H1 (cell line): ENCODE measurements at regions not wholly inside any gene's neighbourhood (a gene's known extent, or its start where the extent isn't known, plus 50 kb on each side); places are given as distances from the start of the nearest gene placed in this dataset.

Experiments used
- CTCF ChIA-PET: fragments of 300-600 bp; sonication (Branson Sonifier 250); formaldehyde crosslinking; loops from one replicate; lab custom pipeline; 2021; ENCODE audit not compliant: partially characterized antibody; lab: Charles Lee
- POLR2A ChIA-PET: fragments of 300-600 bp; sonication (Branson Sonifier 250); formaldehyde crosslinking; loops from one replicate; lab custom pipeline; 2021; ENCODE audit warnings: inconsistent platforms; ENCODE audit not compliant: partially characterized antibody; lab: Charles Lee
- DNase-seq, 2 experiments: peaks; one replicate each; pipeline versions ENCODE4 v3.0.0 to v3.0.0-alpha.2; 2010 to 2022; ENCODE audit warnings: low spot score in 2 of 2, low read depth in 1 of 2, mixed read lengths in 1 of 2
- FAIRE-seq: peaks from 2 replicates; lab custom pipeline; 2011; peaks lifted over from hg19 to GRCh38; lab: Jason Lieb, UNC
- H2AFZ ChIP-seq: 2 replicates; pipeline ENCODE4 v1.8.1; 2012; ENCODE audit warnings: low read length, inconsistent platforms
- H2AK5ac ChIP-seq: 2 replicates; pipeline ENCODE4 v1.6.1; 2013; ENCODE audit warnings: low read depth, low read length
- H2BK120ac ChIP-seq: replicated peaks from 2 replicates; pipeline ENCODE3; 2013; ENCODE audit warnings: low read depth, low read length, inconsistent platforms
- H2BK12ac ChIP-seq: 2 replicates; pipeline ENCODE4 v1.6.1; 2013; ENCODE audit warnings: low read depth, low read length
- H2BK15ac ChIP-seq: 2 replicates; pipeline ENCODE4 v1.6.1; 2013; ENCODE audit warnings: low read length
- H2BK20ac ChIP-seq: 2 replicates; pipeline ENCODE4 v1.6.1; 2013; ENCODE audit warnings: low read length
- H2BK5ac ChIP-seq: 2 replicates; pipeline ENCODE4 v1.6.1; 2013; ENCODE audit warnings: low read depth, low read length
- H3K14ac ChIP-seq: 2 replicates; pipeline ENCODE4 v1.6.1; 2013; ENCODE audit warnings: inconsistent platforms; ENCODE audit not compliant: insufficient read length
- H3K18ac ChIP-seq: 2 replicates; pipeline ENCODE4 v1.6.1; 2013; ENCODE audit warnings: low read length; ENCODE audit errors: extremely low read depth
- H3K23ac ChIP-seq: 2 replicates; pipeline ENCODE4 v1.6.1; 2013; ENCODE audit warnings: inconsistent platforms; ENCODE audit not compliant: insufficient read length
- H3K23me2 ChIP-seq: 2 replicates; pipeline ENCODE4 v1.6.1; 2013; ENCODE audit warnings: low read depth, low read length
- H3K27ac ChIP-seq: 2 replicates; pipeline ENCODE4 v1.6.1; 2011; ENCODE audit warnings: low read depth, low read length, inconsistent platforms
- H3K27me3 ChIP-seq, 4 experiments: replicated peaks in 1 of 4; 1 replicate in 1 of 4; 2 replicates in 3 of 4; pipeline versions ENCODE4 v1.6.1 to v1.8.1; 2011 to 2013; ENCODE audit warnings: low read length in 3 of 4, mild to moderate bottlenecking in 3 of 4, inconsistent platforms in 2 of 4, mixed read lengths in 2 of 4, moderate library complexity in 1 of 4; ENCODE audit not compliant: control insufficient read depth in 3 of 4, insufficient read depth in 3 of 4; ENCODE audit errors: extremely low read depth in 1 of 4
- H3K36me3 ChIP-seq, 4 experiments: 2 replicates each; pipeline versions ENCODE4 v1.6.1 to v1.8.1; 2011 to 2013; ENCODE audit warnings: mild to moderate bottlenecking in 4 of 4, low read length in 3 of 4, moderate library complexity in 2 of 4, control low read depth in 1 of 4, inconsistent platforms in 1 of 4; ENCODE audit not compliant: insufficient read depth in 4 of 4, control insufficient read depth in 2 of 4
- H3K4ac ChIP-seq: replicated peaks from 2 replicates; pipeline ENCODE3; 2013; ENCODE audit warnings: low read length, low read depth, mixed read lengths, inconsistent platforms; ENCODE audit not compliant: insufficient read length
- H3K4me1 ChIP-seq, 4 experiments: replicated peaks in 1 of 4; 1 replicate in 1 of 4; 2 replicates in 3 of 4; pipeline versions ENCODE4 v1.6.1 to v1.8.1; 2011 to 2013; ENCODE audit warnings: low read length in 3 of 4, inconsistent platforms in 2 of 4, mixed read lengths in 1 of 4; ENCODE audit not compliant: insufficient read depth in 4 of 4, control insufficient read depth in 3 of 4
- H3K4me2 ChIP-seq, 2 experiments: 2 replicates each; pipeline versions ENCODE4 v1.6.1 to v1.8.1; 2011 to 2013; ENCODE audit warnings: low read depth in 2 of 2, low read length in 2 of 2, control low read depth in 1 of 2, inconsistent platforms in 1 of 2, mild to moderate bottlenecking in 1 of 2; ENCODE audit not compliant: insufficient read depth in 1 of 2
- H3K4me3 ChIP-seq, 4 experiments: fragments of 200-600, 300-600 bp in 1 of 4; sonication (generic), shearing (Covaris generic), sonication (Bioruptor Twin) in 1 of 4; 2 replicates each; pipeline versions ENCODE4 v1.5.1 to v1.8.1; 2011 to 2016; ENCODE audit warnings: low read length in 4 of 4, low read depth in 3 of 4, control low read depth in 2 of 4, inconsistent platforms in 2 of 4, mild to moderate bottlenecking in 2 of 4, mixed read lengths in 1 of 4, moderate library complexity in 1 of 4; ENCODE audit not compliant: insufficient read depth in 2 of 4; ENCODE audit errors: extremely low read depth in 1 of 4
- H3K56ac ChIP-seq: replicated peaks from 2 replicates; pipeline ENCODE3; 2013; ENCODE audit warnings: low read depth, mild to moderate bottlenecking, mixed read lengths, low read length, inconsistent platforms; ENCODE audit not compliant: insufficient read length
- H3K79me1 ChIP-seq: 2 replicates; pipeline ENCODE4 v1.6.1; 2013; ENCODE audit warnings: low read depth, low read length, control low read depth
- H3K79me2 ChIP-seq, 2 experiments: 2 replicates each; pipeline versions ENCODE4 v1.6.1 to v1.8.1; 2012 to 2013; ENCODE audit warnings: low read length in 2 of 2, mild to moderate bottlenecking in 2 of 2, inconsistent platforms in 1 of 2; ENCODE audit not compliant: insufficient read depth in 2 of 2, control insufficient read depth in 1 of 2
- H3K9ac ChIP-seq, 4 experiments: replicated peaks in 1 of 4; 1 replicate in 1 of 4; 2 replicates in 3 of 4; pipeline versions ENCODE4 v1.6.1 to v1.8.1; 2011 to 2013; ENCODE audit warnings: low read depth in 3 of 4, low read length in 3 of 4, control low read depth in 2 of 4, mild to moderate bottlenecking in 2 of 4, moderate library complexity in 2 of 4, inconsistent platforms in 1 of 4; ENCODE audit errors: extremely low read depth in 1 of 4
- H3K9me3 ChIP-seq, 2 experiments: 2 replicates each; pipeline versions ENCODE4 v1.6.1 to v1.8.1; 2012 to 2013; ENCODE audit warnings: mild to moderate bottlenecking in 2 of 2, moderate library complexity in 2 of 2, control low read depth in 1 of 2, inconsistent platforms in 1 of 2, low read depth in 1 of 2, low read length in 1 of 2, mixed read lengths in 1 of 2; ENCODE audit not compliant: insufficient read depth in 2 of 2
- H4K20me1 ChIP-seq, 2 experiments: replicated peaks in 1 of 2; 2 replicates each; pipeline versions ENCODE3 to v1.8.1; 2011 to 2013; ENCODE audit warnings: inconsistent platforms in 2 of 2, low read length in 2 of 2, mild to moderate bottlenecking in 1 of 2; ENCODE audit not compliant: insufficient read depth in 2 of 2, control insufficient read depth in 1 of 2
- H4K5ac ChIP-seq: 2 replicates; pipeline ENCODE4 v1.6.1; 2013; ENCODE audit warnings: low read length, low read depth, mixed read lengths, inconsistent platforms; ENCODE audit not compliant: insufficient read length
- H4K8ac ChIP-seq: 2 replicates; pipeline ENCODE4 v1.8.0; 2013; ENCODE audit warnings: mild to moderate bottlenecking, moderate library complexity, low read length, inconsistent platforms; ENCODE audit not compliant: insufficient read depth; ENCODE audit errors: extremely low read depth
- H4K91ac ChIP-seq: replicated peaks from 2 replicates; pipeline ENCODE3; 2013; ENCODE audit warnings: low read length, mixed read lengths, inconsistent platforms; ENCODE audit not compliant: insufficient read length
- BRCA1 ChIP-seq: IDR thresholded peaks from 2 replicates; pipeline ENCODE4 v1.6.1; 2012; ENCODE audit warnings: low read depth, low read length, improper control_type of control experiment
- EZH2 ChIP-seq: fragments of 200-600 bp; sonication (generic); IDR thresholded peaks from 2 replicates; pipeline ENCODE4 v1.7.1; 2012; ENCODE audit warnings: low read depth, mild to moderate bottlenecking, moderate library complexity, low read length, inconsistent platforms; ENCODE audit not compliant: severe bottlenecking
- GTF2F1 ChIP-seq: IDR thresholded peaks from 2 replicates; pipeline ENCODE4 v1.6.1; 2012; ENCODE audit warnings: low read depth, low read length, improper control_type of control experiment, borderline replicate concordance
- JUN ChIP-seq: IDR thresholded peaks from 2 replicates; pipeline ENCODE4 v1.6.1; 2011; ENCODE audit warnings: low read depth, mild to moderate bottlenecking, improper control_type of control experiment, low read length
- JUND ChIP-seq: IDR thresholded peaks from 2 replicates; pipeline ENCODE4 v1.6.1; 2011; ENCODE audit warnings: mild to moderate bottlenecking, improper control_type of control experiment, low read length
- RNF2 ChIP-seq: fragments of 200-900, 300-1000 bp; sonication (generic); IDR thresholded peaks from 2 replicates; pipeline ENCODE4 v1.7.1; 2016; ENCODE audit warnings: borderline replicate concordance, low read depth, mild to moderate bottlenecking, antibody characterized with exemption, low read length; ENCODE audit not compliant: poor library complexity, severe bottlenecking; ENCODE audit errors: missing control alignments
- WGBS, 2 experiments: shearing (Covaris generic) in 1 of 2; methylation state at CpG; one replicate each; pipeline versions ENCODE4 v1.1.6 to v1.1.7; 2013 to 2015; ENCODE audit warnings: low lambda C conversion rate in 2 of 2, mixed read lengths in 2 of 2, inconsistent platforms in 1 of 2, low coverage in 1 of 2, missing lambda C conversion rate in 1 of 2; ENCODE audit not compliant: insufficient replicate concordance in 2 of 2, insufficient coverage in 1 of 2, insufficient read length in 1 of 2; ENCODE audit errors: extremely low coverage in 1 of 2, missing lambda C conversion rate in 1 of 2; 5-methylcytosine and 5-hydroxymethylcytosine counted together
- TF ChIP-seq, protein P1 (sequence below): IDR thresholded peaks from 2 replicates; pipeline ENCODE4 v1.6.1; 2012; ENCODE audit warnings: low read length, inconsistent platforms
- TF ChIP-seq, protein P2 (sequence below), 3 experiments: IDR thresholded peaks; 1 replicate in 2 of 3; 2 replicates in 1 of 3; pipeline versions ENCODE4 v1.5.1 to v1.6.1; 2011; ENCODE audit warnings: low read length in 3 of 3, mild to moderate bottlenecking in 3 of 3, inconsistent platforms in 2 of 3, low read depth in 1 of 3, moderate library complexity in 1 of 3; ENCODE audit not compliant: insufficient read depth in 1 of 3; ENCODE audit errors: control extremely low read depth in 1 of 3

DNA sequence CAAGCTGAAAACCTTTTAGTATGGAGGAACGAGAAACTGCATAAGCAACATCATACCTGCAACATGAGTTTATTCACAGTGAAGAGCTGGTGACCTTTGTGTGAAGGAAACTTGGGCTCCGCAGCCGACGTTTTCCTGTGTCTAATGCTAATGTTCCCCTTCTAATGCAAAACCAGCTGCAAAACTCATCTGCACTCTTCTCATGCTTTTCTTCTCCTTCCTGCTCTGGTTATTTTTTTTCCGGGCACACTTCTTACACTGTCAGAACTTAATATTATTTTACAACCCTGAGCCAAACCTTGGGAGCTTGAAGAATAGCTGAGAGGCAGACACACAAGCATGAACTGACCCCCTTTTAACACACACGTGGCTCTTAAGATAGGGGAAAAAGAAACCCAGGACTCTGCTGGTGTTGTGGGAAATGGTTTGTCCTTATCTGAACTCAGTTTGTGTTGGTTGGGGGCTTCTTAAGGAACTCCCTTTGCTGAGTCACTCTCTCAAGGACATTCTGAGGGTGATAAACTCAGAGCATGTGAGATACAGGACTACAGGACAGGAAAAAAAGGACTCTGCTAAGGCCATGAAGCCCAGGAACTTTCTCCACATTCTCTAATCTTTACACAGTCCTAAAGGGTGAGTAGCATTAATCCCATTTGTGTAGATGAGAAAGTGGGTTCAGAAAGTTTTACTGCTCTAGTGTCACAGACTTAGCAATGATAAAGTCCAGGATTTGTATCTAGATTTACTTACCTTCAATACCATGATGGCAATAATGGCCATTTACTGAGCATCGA is 439.3 kb upstream of the TRIB2 start:
- H2BK5ac ChIP-seq = no peak overlapping the region
- 68% methylated on average over 7 of the region's 7 CpGs; no CpG with 5 or more reads in 1 of the 2 experiments for WGBS, 2 experiments
- no peak overlapping the region for H2AK5ac ChIP-seq
- H2BK120ac ChIP-seq = no peak overlapping the region
- H3K14ac ChIP-seq = no peak overlapping the region
- no peak overlapping the region for H3K23ac ChIP-seq
- H3K4ac ChIP-seq = no peak overlapping the region
- H3K27me3 ChIP-seq = no peaks in the 10 kb centered on the region
- H3K9me3 ChIP-seq = no peaks in the 10 kb centered on the region
- H3K79me2 ChIP-seq = no peaks in the 10 kb centered on the region
- no peak overlapping the region for H3K18ac ChIP-seq
- FAIRE-seq (no peak), DNase-seq (no peak)
- no peak overlapping the region for H3K9ac ChIP-seq
- peak overlapping the region; percentile 19 for H4K5ac ChIP-seq
- no peak overlapping the region for H2BK20ac ChIP-seq
- H3K4me1 ChIP-seq = peaks cover 0 to 3% (median 1%) of the 10 kb centered on the region in 4 experiments; a peak in 3 of 7 replicates
- H4K91ac ChIP-seq = no peak overlapping the region
- H2AFZ ChIP-seq = peak overlapping the region; percentile 78; the same call in 1 of the 2 replicates
- H2BK15ac ChIP-seq = no peak overlapping the region
- ChIA-PET POLR2A (no interaction called here), CTCF (no interaction called here)
- no peak overlapping the region for H4K8ac ChIP-seq
- no peaks in the 10 kb centered on the region for H3K36me3 ChIP-seq
- H3K4me3 ChIP-seq = no peak overlapping the region
- no peaks in the 10 kb centered on the region for H3K23me2 ChIP-seq
- H3K79me1 ChIP-seq = no peaks in the 10 kb centered on the region
- no peak overlapping the region for H3K56ac ChIP-seq
- no peak overlapping the region for H2BK12ac ChIP-seq
- H3K27ac ChIP-seq = no peak overlapping the region
- H3K4me2 ChIP-seq = no peak overlapping the region
- no peaks in the 10 kb centered on the region for H4K20me1 ChIP-seq
- TF ChIP-seq GTF2F1 (no peak), RNF2 (no peak), EZH2 (no peak), JUND (no peak), JUN (no peak), BRCA1 (no peak)
- TF ChIP-seq, protein P1, sequence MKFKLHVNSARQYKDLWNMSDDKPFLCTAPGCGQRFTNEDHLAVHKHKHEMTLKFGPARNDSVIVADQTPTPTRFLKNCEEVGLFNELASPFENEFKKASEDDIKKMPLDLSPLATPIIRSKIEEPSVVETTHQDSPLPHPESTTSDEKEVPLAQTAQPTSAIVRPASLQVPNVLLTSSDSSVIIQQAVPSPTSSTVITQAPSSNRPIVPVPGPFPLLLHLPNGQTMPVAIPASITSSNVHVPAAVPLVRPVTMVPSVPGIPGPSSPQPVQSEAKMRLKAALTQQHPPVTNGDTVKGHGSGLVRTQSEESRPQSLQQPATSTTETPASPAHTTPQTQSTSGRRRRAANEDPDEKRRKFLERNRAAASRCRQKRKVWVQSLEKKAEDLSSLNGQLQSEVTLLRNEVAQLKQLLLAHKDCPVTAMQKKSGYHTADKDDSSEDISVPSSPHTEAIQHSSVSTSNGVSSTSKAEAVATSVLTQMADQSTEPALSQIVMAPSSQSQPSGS = no peak
- TF ChIP-seq, protein P2, sequence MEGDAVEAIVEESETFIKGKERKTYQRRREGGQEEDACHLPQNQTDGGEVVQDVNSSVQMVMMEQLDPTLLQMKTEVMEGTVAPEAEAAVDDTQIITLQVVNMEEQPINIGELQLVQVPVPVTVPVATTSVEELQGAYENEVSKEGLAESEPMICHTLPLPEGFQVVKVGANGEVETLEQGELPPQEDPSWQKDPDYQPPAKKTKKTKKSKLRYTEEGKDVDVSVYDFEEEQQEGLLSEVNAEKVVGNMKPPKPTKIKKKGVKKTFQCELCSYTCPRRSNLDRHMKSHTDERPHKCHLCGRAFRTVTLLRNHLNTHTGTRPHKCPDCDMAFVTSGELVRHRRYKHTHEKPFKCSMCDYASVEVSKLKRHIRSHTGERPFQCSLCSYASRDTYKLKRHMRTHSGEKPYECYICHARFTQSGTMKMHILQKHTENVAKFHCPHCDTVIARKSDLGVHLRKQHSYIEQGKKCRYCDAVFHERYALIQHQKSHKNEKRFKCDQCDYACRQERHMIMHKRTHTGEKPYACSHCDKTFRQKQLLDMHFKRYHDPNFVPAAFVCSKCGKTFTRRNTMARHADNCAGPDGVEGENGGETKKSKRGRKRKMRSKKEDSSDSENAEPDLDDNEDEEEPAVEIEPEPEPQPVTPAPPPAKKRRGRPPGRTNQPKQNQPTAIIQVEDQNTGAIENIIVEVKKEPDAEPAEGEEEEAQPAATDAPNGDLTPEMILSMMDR (IDR thresholded peaks at IDR 0.05; ENCODE audit: control extremely low read depth in 1 of 3, insufficient read depth in 1 of 3, low read depth in 1 of 3, low read length in 3 of 3) = no peak
